ENCODE measurements at regions not wholly inside any gene's neighbourhood (a gene's known extent, or its start where the extent isn't known, plus 50 kb on each side); places are given as distances from the start of the nearest gene placed in this dataset.

DNA sequence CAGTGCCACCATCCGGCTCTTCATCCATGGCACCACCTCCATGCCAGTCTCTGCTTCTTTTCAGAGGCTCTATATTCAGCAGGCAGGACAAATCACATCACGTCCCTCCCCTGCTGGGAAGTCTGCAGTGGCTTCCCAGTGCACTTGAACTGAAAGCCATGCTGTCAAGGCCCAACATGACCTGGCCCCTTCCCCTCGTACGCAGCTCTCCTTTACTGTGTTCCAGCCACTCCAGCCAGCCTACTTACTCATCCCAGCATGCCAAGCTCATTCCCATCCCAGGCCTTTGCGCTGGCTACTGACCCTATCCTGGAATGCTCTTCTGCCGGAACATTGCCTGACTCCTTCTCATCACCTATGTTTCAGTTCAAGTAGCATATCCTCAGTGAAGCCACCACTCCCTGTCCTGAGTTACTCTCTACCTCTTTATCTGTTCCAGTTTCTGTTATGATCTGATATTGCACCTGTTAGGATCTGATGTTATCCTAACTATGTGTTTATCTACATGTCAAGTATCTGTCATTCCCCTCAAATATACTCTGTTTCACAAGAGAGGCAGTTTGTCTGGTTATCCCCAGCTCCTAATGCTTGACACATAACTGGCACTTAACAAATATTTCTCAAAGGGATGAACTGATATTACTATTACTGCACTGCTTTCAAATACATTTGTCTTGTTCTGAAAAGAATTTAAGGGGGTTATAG is 101.2 kb upstream of the F3 start:
- TF ChIP-seq TAF1 (IDR thresholded peaks at IDR 0.05; ENCODE audit: borderline replicate concordance, insufficient read depth, low read length) (no peak), POLR2AphosphoS5 (IDR thresholded peaks at IDR 0.05; ENCODE audit: low read depth, low read length) (no peak), FOXP2 (optimal IDR thresholded peaks at IDR 0.05; ENCODE audit: borderline replicate concordance, extremely low read depth, extremely low read length, insufficient read depth) (no peak), SIN3A (IDR thresholded peaks at IDR 0.05; ENCODE audit: borderline replicate concordance, insufficient read depth, low read length) (no peak)
- TF ChIP-seq, protein P1, sequence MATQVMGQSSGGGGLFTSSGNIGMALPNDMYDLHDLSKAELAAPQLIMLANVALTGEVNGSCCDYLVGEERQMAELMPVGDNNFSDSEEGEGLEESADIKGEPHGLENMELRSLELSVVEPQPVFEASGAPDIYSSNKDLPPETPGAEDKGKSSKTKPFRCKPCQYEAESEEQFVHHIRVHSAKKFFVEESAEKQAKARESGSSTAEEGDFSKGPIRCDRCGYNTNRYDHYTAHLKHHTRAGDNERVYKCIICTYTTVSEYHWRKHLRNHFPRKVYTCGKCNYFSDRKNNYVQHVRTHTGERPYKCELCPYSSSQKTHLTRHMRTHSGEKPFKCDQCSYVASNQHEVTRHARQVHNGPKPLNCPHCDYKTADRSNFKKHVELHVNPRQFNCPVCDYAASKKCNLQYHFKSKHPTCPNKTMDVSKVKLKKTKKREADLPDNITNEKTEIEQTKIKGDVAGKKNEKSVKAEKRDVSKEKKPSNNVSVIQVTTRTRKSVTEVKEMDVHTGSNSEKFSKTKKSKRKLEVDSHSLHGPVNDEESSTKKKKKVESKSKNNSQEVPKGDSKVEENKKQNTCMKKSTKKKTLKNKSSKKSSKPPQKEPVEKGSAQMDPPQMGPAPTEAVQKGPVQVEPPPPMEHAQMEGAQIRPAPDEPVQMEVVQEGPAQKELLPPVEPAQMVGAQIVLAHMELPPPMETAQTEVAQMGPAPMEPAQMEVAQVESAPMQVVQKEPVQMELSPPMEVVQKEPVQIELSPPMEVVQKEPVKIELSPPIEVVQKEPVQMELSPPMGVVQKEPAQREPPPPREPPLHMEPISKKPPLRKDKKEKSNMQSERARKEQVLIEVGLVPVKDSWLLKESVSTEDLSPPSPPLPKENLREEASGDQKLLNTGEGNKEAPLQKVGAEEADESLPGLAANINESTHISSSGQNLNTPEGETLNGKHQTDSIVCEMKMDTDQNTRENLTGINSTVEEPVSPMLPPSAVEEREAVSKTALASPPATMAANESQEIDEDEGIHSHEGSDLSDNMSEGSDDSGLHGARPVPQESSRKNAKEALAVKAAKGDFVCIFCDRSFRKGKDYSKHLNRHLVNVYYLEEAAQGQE (IDR thresholded peaks at IDR 0.05; ENCODE audit: insufficient read depth in 1 of 2, low read depth in 2 of 2, low read length in 2 of 2): no peak

DNA sequence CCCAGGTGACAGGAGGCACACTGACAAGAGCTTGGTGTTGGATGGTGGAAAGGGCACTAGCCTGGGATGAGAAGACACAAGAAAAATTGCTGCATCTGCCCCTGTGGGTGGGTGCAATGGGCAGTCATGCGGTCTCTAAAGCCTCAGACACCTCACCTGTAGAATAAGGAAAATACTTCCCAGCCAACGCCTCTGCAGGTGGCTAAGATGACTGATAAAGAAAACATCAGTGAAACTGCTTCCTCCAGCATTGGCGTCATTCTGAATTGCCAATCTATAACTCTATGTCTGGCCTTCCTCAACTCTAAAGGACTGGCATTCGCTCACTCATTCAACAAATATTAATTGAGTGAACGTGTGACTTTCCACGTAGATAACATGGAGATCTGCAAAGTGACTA is 100.4 kb upstream of the F3 start:
- TF ChIP-seq, protein P1 (IDR thresholded peaks at IDR 0.05; ENCODE audit: insufficient read depth in 1 of 2, low read depth in 2 of 2, low read length in 2 of 2): no peak
- no peak for TF ChIP-seq POLR2AphosphoS5 (IDR thresholded peaks at IDR 0.05; ENCODE audit: low read depth, low read length)
- no peak for TF ChIP-seq TAF1 (IDR thresholded peaks at IDR 0.05; ENCODE audit: borderline replicate concordance, insufficient read depth, low read length)

DNA sequence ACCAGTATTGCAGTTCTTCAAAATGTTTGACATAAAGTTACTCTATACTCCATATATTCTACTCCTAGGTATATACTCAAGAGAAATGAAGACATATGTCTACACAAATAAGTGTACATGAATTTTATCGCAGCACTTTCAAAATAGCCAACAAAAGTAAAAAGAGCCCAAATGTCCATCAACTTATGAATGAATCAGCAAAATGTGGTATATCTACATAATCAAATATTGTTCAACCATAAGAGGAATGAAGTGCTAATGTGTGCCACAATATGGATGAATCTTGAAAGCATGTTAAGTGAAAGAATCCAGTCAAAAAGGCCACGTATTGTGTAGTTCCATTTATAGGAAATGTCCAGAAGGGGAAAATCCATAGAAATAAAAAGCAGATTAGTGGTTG is 98.6 kb upstream of the F3 start:
- TF ChIP-seq, protein P1 (IDR thresholded peaks at IDR 0.05; ENCODE audit: insufficient read depth in 1 of 2, low read depth in 2 of 2, low read length in 2 of 2): no peak
- TF ChIP-seq FOXP2 (optimal IDR thresholded peaks at IDR 0.05; ENCODE audit: borderline replicate concordance, extremely low read depth, extremely low read length, insufficient read depth): no peak
- TF ChIP-seq POLR2AphosphoS5 (IDR thresholded peaks at IDR 0.05; ENCODE audit: low read depth, low read length): no peak
- TF ChIP-seq SIN3A (IDR thresholded peaks at IDR 0.05; ENCODE audit: borderline replicate concordance, insufficient read depth, low read length): no peak
- TF ChIP-seq TAF1 (IDR thresholded peaks at IDR 0.05; ENCODE audit: borderline replicate concordance, insufficient read depth, low read length): no peak

DNA sequence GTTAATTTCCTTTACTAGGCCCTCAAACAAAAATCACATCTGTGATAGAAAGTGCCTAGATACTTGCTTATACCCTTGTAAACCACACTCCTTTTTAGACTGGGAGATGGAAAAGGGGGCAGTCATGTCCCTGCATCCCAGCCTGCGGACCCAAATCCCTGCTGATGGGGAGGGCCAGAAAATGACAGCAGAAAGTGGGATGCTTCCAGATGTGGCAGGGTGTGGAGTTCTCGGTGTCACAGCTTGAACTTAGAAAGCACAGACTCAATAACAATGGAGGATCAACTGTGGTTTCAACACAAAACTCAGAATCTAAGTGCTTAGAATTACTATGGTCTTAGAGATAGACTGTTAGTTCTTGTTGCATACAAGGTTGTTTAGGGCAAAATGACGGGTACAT is 95.6 kb upstream of the F3 start:
- TF ChIP-seq TAF1 (IDR thresholded peaks at IDR 0.05; ENCODE audit: borderline replicate concordance, insufficient read depth, low read length) (no peak), POLR2AphosphoS5 (IDR thresholded peaks at IDR 0.05; ENCODE audit: low read depth, low read length) (no peak), SIN3A (IDR thresholded peaks at IDR 0.05; ENCODE audit: borderline replicate concordance, insufficient read depth, low read length) (no peak), FOXP2 (optimal IDR thresholded peaks at IDR 0.05; ENCODE audit: borderline replicate concordance, extremely low read depth, extremely low read length, insufficient read depth) (no peak)
- TF ChIP-seq, protein P1 (IDR thresholded peaks at IDR 0.05; ENCODE audit: insufficient read depth in 1 of 2, low read depth in 2 of 2, low read length in 2 of 2): no peak

DNA sequence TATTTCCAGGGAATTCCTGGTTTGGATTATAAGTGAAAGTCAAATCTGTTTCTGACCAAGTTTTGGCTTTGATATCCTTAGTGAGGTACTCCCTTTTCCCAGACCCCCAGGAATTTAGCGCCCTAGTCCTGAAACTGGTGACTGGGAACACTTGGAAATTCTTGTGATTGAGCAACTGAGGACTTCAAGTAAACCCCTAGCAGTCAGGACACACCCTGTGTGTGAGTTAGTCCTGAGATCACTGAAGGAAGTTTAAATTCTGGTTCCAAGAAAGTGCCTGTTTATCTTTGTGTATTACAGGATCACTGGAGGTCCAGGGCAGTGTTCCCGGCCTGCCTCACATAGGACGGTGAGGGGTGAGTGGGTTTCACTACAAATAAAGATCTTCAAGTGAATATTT is 95.1 kb upstream of the F3 start:
- TF ChIP-seq TAF1 (IDR thresholded peaks at IDR 0.05; ENCODE audit: borderline replicate concordance, insufficient read depth, low read length): no peak
- no peak for TF ChIP-seq POLR2AphosphoS5 (IDR thresholded peaks at IDR 0.05; ENCODE audit: low read depth, low read length)
- no peak for TF ChIP-seq FOXP2 (optimal IDR thresholded peaks at IDR 0.05; ENCODE audit: borderline replicate concordance, extremely low read depth, extremely low read length, insufficient read depth)
- TF ChIP-seq, protein P1 (IDR thresholded peaks at IDR 0.05; ENCODE audit: insufficient read depth in 1 of 2, low read depth in 2 of 2, low read length in 2 of 2): no peak
- no peak for TF ChIP-seq SIN3A (IDR thresholded peaks at IDR 0.05; ENCODE audit: borderline replicate concordance, insufficient read depth, low read length)
